ENCODE measurements at regions not wholly inside any gene's neighbourhood (a gene's known extent, or its start where the extent isn't known, plus 50 kb on each side); places are given as distances from the start of the nearest gene placed in this dataset.

DNA sequence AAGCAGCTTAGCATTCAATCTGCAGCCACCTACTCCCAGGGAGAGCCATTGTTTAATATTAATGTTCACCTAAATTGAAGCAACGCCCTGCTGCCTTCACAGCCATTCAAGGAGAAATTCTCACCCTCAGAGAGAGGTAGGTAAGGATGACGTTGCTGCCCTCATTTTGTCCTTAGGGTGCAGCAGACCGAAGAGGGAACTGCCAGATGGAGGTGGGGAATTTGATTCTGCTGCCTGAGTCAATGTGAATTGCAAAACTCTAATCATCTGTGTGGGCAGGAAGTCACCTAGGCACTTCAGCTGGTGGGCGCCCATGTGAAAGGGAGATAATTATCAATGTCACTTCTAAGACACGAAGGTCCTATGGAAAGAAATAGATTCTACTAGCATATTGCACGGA, 503.4 kb downstream of the TBC1D4 start:
- Histone ChIP-seq H3K4me3 (no peak overlapping the region), H3K27ac (replicated peaks) (no peak overlapping the region), H3K9me3 (replicated peaks) (no peaks in the 10 kb centered on the region), H3K27me3 (ENCODE audit: low read depth) (peaks cover 7% of the 10 kb centered on the region), H3K36me3 (no peaks in the 10 kb centered on the region), H3K4me1 (no peaks in the 10 kb centered on the region)
- TF ChIP-seq, protein P1, sequence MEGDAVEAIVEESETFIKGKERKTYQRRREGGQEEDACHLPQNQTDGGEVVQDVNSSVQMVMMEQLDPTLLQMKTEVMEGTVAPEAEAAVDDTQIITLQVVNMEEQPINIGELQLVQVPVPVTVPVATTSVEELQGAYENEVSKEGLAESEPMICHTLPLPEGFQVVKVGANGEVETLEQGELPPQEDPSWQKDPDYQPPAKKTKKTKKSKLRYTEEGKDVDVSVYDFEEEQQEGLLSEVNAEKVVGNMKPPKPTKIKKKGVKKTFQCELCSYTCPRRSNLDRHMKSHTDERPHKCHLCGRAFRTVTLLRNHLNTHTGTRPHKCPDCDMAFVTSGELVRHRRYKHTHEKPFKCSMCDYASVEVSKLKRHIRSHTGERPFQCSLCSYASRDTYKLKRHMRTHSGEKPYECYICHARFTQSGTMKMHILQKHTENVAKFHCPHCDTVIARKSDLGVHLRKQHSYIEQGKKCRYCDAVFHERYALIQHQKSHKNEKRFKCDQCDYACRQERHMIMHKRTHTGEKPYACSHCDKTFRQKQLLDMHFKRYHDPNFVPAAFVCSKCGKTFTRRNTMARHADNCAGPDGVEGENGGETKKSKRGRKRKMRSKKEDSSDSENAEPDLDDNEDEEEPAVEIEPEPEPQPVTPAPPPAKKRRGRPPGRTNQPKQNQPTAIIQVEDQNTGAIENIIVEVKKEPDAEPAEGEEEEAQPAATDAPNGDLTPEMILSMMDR (IDR thresholded peaks at IDR 0.05; ENCODE audit: borderline replicate concordance) = no peak
- intact Hi-C loops (cut with micrococcal nuclease) = no loop called here
- DNase-seq = no peak

DNA sequence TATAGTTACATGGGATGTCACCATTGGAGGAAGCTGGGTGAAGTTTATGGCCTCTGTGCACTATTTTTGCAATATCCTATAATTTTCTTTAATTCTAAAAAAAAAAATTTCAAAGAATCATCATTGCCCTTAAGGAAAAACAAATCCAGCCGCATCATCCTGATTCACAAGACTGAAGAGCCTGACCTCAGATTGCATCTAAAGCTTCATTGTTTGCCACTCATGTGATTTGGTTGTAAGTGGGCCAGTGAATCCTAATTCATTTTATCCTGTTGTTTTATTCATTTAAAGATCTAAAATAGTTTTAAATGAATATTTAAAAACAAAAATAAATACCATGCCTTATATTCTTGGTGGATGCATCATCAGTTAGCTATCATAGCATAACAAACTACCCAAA, 504.5 kb downstream of the TBC1D4 start:
- intact Hi-C loops (cut with micrococcal nuclease) = no loop called here
- TF ChIP-seq, protein P1 (IDR thresholded peaks at IDR 0.05; ENCODE audit: borderline replicate concordance) = no peak
- Histone ChIP-seq H3K27ac (replicated peaks) (no peak overlapping the region), H3K36me3 (no peaks in the 10 kb centered on the region), H3K9me3 (replicated peaks) (no peaks in the 10 kb centered on the region), H3K4me1 (no peaks in the 10 kb centered on the region), H3K27me3 (ENCODE audit: low read depth) (peaks cover 7% of the 10 kb centered on the region), H3K4me3 (no peak overlapping the region)
- no peak for DNase-seq

DNA sequence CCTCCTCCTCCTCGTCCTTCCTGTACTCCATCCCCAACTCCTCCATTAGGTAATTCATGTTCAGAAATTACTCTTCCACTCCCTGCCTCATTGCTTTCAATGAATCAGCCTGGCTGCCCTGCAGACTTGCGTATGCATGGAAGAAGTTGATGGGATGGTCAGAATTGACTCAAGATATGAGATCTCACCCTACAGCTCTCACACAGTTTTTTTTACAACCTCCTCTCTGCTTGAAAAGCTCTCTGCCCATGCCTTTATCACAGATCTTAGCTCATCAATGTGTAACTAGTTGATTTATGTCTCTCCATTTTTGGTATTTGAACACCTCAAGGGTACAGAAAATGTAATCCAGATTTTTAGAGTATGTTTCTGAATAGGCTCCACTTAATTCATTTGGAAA, 506.9 kb downstream of the TBC1D4 start:
- DNase-seq = no peak
- Histone ChIP-seq H3K27ac (replicated peaks) (no peak overlapping the region), H3K4me1 (no peaks in the 10 kb centered on the region), H3K27me3 (ENCODE audit: low read depth) (peaks cover 7% of the 10 kb centered on the region), H3K9me3 (replicated peaks) (no peaks in the 10 kb centered on the region), H3K36me3 (no peaks in the 10 kb centered on the region), H3K4me3 (no peak overlapping the region)
- TF ChIP-seq, protein P1 (IDR thresholded peaks at IDR 0.05; ENCODE audit: borderline replicate concordance) = no peak
- intact Hi-C loops (cut with micrococcal nuclease) = no loop called here

DNA sequence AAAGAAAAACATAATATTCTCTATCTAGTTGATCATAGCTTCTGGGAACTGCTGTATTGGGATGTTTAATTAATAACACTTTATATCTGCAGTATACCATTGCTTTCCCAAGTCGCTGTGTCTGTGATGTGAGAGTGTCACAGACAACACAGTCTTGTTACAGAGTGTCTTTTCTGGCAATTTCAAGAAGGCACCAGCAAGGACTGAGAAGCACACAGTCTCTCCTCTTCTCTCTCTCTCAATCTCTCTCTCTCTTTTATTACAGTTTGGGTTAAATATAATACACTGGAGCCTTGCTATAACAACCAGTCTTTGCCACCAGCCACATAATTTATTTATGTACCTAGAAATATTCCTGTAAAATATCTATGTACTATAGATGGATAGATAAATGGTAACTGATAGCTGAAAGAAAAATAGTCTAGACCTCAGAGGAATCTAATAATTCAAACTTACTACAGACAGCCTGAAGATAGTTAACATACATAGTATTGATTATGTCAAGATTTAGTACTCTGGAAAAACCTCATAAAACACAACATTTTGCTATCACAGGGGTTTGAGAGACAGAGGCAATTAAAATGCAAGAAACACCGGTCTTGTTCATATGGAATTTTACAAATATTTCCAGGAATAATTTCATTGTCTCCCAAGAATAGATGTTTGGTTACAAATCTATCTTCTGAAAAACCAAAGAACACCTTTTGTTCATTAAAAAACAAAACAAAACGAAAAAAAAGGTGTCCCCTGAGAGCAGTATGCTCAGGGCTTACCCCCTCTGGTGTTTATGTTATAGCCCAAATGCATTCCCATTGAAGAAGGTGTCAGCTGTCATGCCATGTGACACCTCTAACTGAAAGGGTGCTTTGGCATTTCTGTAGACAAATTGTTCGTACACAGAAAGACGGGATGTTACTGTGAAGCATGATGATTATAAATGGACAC, 507.8 kb downstream of the TBC1D4 start:
- intact Hi-C loops (cut with micrococcal nuclease) = no loop called here
- no peak overlapping the region for H3K4me3 ChIP-seq
- H3K4me1 ChIP-seq = no peaks in the 10 kb centered on the region
- H3K27me3 ChIP-seq (ENCODE audit: low read depth) = peaks cover 7% of the 10 kb centered on the region
- no peak overlapping the region for H3K27ac ChIP-seq (replicated peaks)
- no peaks in the 10 kb centered on the region for H3K9me3 ChIP-seq (replicated peaks)
- no peak for DNase-seq
- H3K36me3 ChIP-seq = no peaks in the 10 kb centered on the region
- TF ChIP-seq, protein P1 (IDR thresholded peaks at IDR 0.05; ENCODE audit: borderline replicate concordance) = no peak

DNA sequence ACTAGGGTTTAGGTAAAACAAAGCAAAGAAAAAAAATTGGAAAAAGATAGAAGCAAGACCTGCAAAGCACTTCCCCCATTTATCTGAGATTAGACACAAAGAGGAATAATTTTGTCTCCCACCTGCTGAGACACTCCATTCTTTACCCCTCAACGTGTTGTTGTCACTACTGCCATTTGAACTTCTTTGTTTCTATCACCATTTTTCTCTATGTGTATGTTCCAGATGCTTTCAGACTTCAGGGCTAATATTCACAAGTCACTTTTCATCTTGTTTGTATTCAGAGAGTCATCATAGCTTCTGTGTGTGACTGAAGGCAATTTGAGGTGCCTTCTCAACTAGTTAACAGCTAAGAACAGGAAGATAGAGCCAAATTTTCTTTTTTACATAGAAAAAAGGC, 512.5 kb downstream of the TBC1D4 start:
- H3K4me1 ChIP-seq = peaks cover 13% of the 10 kb centered on the region
- H3K9me3 ChIP-seq (replicated peaks) = peaks cover 7% of the 10 kb centered on the region
- intact Hi-C loops (cut with micrococcal nuclease) = no loop called here
- H3K36me3 ChIP-seq = no peaks in the 10 kb centered on the region
- TF ChIP-seq, protein P1 (IDR thresholded peaks at IDR 0.05; ENCODE audit: borderline replicate concordance) = no peak
- DNase-seq = no peak
- no peak overlapping the region for H3K27ac ChIP-seq (replicated peaks)
- H3K4me3 ChIP-seq = no peak overlapping the region
- peaks cover 2% of the 10 kb centered on the region for H3K27me3 ChIP-seq (ENCODE audit: low read depth)
